ENCODE measurements at regions not wholly inside any gene's neighbourhood (a gene's known extent, or its start where the extent isn't known, plus 50 kb on each side); places are given as distances from the start of the nearest gene placed in this dataset.
"Not testable (repeated sequence)": the region's sequence is repeated elsewhere in the genome, so short reads cannot be mapped to it uniquely, and the experiment has no call there.

- no peak for DNase-seq
Observed at GRCh38 chr14:105883066-105884005, 357.0 kb downstream of the TMEM121 start.

DNA sequence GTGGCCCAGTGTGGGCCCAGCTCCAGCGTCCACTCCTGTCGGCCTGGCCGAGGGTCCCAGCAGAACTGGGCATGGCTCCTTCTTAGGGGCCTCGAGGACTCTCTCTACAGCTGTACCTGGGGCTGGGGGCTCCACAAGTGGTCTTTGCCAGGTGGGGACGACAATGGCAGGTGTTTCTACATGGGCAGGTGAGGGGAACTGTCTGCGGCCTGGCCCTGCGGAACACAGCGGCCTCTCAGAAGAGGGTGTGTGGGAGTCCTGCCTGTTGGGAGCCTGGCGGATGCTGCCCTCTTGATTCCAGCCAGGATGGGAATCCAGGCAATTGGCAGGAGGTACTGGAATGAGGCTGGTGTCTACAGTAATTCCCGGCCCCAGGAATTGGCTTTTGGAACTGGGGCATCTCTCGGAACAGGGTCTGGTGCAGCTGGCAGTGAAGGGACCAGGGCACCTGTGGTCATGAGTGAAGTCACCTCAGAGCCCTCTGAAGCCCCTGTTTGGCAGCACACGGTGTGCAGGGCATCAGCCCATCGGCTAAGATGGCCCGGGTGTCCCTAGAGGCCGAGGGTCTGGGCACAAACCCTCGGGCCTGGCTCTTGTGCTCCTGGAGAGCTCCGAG, 357.9 kb downstream of the TMEM121 start:
- not testable (repeated sequence) for DNase-seq

DNA sequence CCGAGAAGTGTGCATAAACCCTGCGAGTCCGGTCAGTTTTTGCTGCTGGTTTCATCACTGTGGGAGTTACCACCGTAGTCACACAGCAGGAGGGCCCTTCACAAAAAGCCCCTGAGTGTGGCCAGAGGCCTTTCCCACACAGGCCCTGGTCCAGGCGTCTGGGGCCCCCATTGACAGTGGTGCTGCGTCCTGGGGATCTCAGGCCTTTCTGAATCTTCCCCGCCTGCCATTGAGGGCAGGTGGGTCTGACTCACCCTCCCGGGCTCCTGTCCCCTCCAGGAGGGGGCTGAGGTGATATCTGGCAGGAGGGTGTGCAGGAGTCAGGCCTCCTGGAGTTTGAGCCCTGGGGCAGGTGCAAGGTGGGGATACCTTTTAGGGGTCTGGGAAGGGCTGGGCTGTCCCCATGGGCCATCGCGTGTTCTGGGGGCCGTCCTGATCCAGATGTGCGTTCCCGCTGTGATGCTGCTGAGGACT, 358.5 kb downstream of the TMEM121 start:
- no peak for DNase-seq

- no peak for DNase-seq
Observed at GRCh38 chr14:105885561-105886320, 359.4 kb downstream of the TMEM121 start.

GRCh38 chr14:105886791-105887191, 360.4 kb downstream of the TMEM121 start:
- DNase-seq: not testable (repeated sequence)

DNA sequence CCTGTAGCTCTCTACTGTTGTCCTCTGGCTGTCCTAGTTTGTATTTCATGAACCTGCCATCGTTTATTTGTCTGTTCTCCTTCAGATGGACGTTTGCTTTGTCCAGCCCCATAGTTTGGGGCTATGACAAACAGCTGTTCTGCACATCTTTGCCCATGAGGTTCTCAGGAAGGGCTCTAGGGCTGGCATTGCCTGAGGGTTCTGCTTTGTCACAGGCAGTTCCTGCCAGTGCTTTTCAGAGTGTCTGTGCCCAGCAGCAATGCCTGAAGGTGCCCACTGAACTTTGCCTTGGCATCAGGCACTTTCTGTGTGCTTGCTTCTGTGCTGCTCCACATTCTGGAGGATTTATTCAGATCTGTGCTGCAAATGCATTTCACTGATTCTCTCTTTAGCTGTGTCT, 361.3 kb downstream of the TMEM121 start:
- no peak for DNase-seq

DNA sequence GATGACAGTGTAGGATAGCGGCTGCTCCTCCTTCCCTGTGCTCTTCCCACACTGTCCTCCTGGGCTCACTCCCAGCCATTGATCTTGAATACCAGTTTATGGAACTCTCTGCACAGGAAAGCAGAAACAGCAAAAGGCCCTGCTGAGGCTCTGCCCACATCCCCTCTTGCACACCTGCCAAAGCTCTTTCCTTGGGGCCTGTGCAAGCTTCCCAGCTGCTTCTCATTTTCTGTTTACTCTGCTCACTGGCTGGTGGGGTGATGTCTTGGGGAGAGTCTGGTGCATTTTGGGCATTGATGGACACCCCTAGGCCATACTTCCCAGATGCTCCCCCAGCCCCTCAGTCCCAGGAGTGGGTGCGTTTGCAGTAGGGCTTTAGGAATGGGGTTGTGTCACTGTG, 361.8 kb downstream of the TMEM121 start:
- DNase-seq: no peak

DNA sequence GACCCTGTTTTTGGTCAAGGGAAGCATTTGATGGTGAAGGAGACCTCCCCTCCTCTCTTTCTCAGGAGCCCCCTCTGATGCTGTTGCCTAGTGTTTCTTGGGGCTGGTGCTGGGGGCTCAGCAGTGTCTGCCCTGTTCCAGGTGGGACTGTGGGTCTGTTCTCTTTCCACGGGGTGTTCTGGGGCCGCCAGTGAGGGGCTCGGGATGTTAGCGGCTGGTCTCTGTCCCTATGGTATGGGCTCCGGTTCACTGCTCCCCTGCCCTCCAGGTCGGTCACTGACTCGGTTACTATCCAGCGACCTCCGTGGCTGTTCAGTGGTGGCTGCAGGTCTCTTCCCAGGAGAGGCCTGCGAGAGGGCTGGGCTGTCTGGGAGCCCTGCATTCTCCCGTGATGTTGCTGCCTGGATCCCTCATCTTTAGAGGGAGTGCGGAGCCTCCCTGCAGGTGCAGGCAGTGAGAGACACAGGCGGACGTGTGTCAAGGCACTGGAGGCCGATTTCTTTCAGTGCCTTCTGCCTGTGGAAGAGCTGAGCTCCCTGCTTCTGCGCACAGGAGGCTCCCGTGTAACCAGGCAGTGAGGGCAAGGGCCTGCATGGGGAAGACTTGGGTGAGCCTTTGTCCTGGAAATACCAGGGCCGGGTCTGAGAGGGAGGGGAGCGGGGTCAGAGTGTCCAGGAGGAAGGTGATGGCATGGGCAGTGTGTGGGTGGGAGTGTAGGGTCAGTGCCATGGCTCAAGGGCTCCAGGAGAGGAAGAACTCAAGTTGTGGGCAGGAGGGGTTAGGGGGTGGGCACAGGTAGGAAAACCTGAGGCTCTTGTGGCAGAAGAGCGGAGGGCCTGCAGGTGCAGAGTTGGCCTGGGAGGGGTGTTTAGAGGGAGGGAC, 362.6 kb downstream of the TMEM121 start:
- no peak for DNase-seq

DNA sequence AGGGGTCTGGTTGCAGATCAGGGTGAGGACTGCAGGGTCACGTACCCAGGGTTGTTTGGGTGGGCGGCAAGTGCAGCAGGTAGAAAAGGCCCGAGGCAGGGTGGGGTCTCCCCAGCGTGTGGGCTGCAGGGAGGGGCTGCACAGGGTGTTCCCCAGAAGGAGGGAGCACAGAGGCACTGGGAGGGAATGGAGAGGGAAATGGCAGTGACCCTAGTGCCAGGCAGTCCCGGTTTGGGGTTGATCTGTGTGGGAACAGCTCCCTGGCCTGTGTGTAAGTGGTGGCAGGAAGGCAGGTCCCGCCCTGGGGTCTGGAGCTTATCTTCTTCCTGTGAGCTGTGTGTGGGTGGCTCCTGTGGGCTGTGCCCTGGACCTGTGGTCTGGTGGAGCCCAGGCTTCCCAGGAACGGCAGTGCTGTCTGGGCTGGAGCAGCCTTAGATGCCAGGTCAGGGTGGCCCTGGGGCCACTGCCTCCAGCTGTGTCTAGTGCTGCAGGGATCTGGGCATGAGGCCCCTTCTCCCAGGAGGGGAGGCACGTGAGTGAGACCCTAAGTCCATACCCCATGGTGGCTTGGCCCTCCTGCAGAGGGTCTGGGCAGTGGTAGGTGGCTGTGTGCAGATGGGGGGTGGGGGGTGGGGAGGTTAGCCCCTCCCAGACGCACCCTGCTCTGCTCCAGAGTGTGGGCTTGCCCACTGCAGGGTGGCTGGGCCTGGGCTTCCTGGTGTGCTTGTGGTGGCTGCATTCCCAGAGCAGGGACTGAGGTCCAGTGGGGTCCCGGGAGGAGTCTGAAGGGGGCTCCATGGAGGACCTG, 363.5 kb downstream of the TMEM121 start:
- DNase-seq: no peak

DNA sequence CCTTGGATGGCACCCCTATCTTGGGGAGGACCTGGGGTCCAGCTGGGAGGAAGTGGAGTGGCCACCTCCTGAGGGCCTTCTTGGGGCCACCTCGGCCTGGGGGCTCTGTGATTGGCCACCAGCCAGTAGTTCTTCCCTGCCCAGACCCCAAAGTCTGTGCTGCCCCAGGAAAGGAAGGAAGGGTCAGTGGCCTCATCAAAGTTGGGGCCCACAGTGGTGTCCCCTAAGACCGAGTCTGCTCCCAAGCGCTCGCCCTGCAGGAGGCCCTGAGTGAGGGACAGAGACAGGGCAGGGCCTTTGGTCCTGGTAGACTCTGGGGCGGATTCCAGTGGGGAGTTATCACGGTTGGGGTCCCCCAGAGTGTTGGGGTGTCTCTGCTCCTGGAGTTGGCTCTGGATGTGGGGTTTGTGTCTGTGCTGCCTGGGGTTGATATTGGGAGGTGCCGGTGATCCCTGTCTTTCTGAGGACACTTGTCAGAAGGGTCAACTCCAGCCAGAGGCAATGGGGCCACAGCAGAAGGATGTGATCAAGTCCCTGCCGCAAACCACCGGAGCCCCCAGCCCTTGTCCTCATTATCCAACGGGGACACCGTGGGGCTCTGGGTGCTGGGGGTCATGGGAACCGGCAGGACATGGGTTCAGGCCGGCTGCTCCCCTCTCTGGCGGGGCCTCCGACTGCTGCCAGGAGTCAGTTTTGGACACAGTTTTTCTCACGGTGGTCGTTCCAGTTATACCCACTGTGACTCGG, 364.3 kb downstream of the TMEM121 start:
- DNase-seq: no peak

GRCh38 chr14:105891221-105891602, 364.8 kb downstream of the TMEM121 start:
- no peak for DNase-seq

DNA sequence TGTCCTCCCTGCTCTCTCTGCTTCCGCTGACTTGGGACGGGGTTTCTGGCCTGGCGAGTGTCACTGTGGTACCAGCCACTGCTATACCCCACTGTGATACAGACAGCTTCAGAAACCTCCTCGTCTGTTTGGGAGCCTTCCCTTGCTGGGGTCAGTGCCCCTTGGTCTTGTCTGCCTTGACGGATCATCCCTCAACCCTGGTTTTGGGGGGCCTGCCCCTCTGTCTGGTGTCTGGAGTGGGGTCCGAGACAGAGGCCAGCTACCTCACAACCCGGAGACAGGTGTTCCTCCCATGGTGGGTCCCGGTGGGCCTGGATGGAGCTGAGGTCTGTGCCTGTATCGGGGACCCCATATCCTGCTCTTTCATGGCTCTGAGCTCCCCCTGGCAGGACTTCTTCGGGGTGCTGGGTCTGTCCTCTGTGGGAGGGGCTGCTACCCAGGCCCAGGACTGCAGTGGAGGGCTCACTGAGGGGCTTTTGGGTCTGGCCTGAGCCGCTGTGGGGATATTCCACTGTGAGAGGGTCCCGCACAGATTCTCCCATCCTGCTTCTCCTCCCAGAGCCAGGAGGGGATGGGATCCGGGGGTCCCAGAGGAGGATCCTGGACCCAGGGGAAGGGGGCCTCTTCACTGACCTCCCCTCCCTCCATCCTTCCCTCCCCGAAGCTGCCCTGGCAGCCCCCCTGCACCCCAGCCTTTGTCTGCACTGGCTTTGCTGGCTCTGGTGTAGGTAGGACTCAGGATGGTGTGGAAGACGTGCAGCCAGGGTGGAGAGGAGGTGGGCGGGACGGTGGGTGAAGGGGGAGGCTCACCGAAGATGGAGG, 365.5 kb downstream of the TMEM121 start:
- DNase-seq: no peak

GRCh38 chr14:105892453-105893441, 366.4 kb downstream of the TMEM121 start:
- DNase-seq: not testable (repeated sequence)

- DNase-seq: not testable (repeated sequence)
Observed at GRCh38 chr14:105893686-105894085, 367.3 kb downstream of the TMEM121 start.

GRCh38 chr14:105894125-105894977, 368.0 kb downstream of the TMEM121 start:
- DNase-seq: no peak

DNA sequence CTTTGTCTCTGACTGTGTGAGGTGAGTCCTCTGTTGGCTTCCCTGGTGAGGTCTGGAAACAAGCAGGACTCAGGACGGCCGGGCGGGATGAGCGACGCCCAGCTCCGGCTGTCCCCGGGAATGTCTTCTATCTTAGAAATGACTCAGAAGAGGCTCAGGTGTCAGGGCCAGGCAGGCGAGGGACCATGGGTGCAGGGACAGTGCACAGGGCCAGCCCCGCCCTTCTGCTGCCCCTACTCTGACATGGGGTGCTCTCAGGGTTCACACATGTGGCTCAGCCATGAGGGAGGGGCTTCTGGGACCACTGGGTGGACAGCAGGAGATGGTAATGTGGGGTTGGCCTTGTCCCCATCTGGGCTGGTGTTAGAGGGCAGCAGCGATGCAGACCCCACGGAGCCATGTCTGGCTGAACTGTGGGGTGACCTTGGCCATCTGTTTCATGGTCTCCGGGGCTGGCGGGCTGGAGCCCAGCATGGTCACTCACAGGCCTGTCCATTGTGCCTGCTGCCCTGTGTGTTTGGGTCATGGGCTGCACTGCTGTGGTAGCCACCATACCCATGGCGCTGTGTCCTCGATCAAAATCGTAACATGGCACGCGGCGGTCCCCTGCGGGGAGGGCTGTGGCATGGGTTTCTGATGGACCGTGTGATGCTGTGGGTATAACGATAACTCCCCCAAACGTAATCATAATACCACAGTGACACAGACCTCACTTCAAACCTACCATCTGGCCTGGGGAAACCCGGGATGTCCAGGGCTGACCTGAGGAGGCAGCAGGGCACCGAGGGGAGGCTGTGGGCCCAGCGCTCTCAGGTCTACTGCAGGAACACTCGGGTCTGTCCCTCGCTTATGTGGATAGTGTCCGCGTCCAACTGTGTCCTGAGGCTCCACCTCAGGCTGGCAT, 368.8 kb downstream of the TMEM121 start:
- DNase-seq: no peak
